GM12878 (cell line): ENCODE measurements at regions not wholly inside any gene's neighbourhood (a gene's known extent, or its start where the extent isn't known, plus 50 kb on each side); places are given as distances from the start of the nearest gene placed in this dataset.

ENCODE experiments used
- ATAC-seq: fragments of 200-7000 bp; cut with Tn5 transposase; 3 replicates; pipeline ENCODE4 v1.9.1; 2020; ENCODE audit warnings: mild to moderate bottlenecking, moderate library complexity
- BruUV-seq: library from RNA; stranded (reverse); fragments of 400-500 nt; replicated peaks from 2 replicates; lab custom pipeline; 2021; lab: Mats Ljungman, UMichigan
- CTCF ChIA-PET: fragments of 300-600 bp; sonication (Branson Sonifier 250); formaldehyde crosslinking; extraction: SDS; loops from one replicate; lab custom pipeline; 2021; ENCODE audit warnings: inconsistent platforms; lab: Yijun Ruan, JAX
- POLR2A ChIA-PET: fragments of 350-600 bp; formaldehyde crosslinking; extraction: SDS; loops from one replicate; lab custom pipeline; 2021; ENCODE audit warnings: inconsistent platforms; lab: Charles Lee
- RAD21 ChIA-PET: fragments of 300-600 bp; sonication (Branson Sonifier 250); formaldehyde crosslinking; loops from one replicate; lab custom pipeline; 2023; ENCODE audit warnings: antibody characterized with exemption; ENCODE audit not compliant: unreplicated experiment; lab: Charles Lee
- SMC1A ChIA-PET: fragments of 300-600 bp; sonication (Branson Sonifier 250); formaldehyde crosslinking; loops from one replicate; lab custom pipeline; 2023; ENCODE audit not compliant: unreplicated experiment, uncharacterized antibody; lab: Charles Lee
- DNase-seq: peaks from one replicate; pipeline ENCODE4 v3.0.0-alpha.2; 2011; ENCODE audit warnings: low read depth, low spot score
- FAIRE-seq: peaks from 3 replicates; lab custom pipeline; 2011; peaks lifted over from hg19 to GRCh38; lab: Jason Lieb, UNC
- H2AFZ ChIP-seq: 2 replicates; pipeline ENCODE4 v1.6.0; 2011; ENCODE audit warnings: low read depth, low read length, control low read depth; ENCODE audit not compliant: control insufficient read depth
- H3K27ac ChIP-seq: 2 replicates; pipeline ENCODE4 v1.5.1; 2011; ENCODE audit warnings: control low read depth; ENCODE audit not compliant: control insufficient read depth, insufficient read depth
- H3K27me3 ChIP-seq, 2 experiments: replicated peaks in 1 of 2; 2 replicates each; pipeline versions ENCODE4 v1.6.0 to v1.6.1; 2011; ENCODE audit warnings: low read length in 1 of 2; ENCODE audit not compliant: control insufficient read depth in 2 of 2, insufficient read depth in 2 of 2
- H3K36me3 ChIP-seq, 2 experiments: 2 replicates each; pipeline ENCODE4 v1.5.1; 2011; ENCODE audit warnings: low read length in 1 of 2; ENCODE audit not compliant: control insufficient read depth in 2 of 2, insufficient read depth in 2 of 2
- H3K4me1 ChIP-seq: 2 replicates; pipeline ENCODE4 v1.6.1; 2011; ENCODE audit warnings: mild to moderate bottlenecking, low read length, moderate library complexity, mixed read lengths; ENCODE audit not compliant: control insufficient read depth, insufficient read depth
- H3K4me2 ChIP-seq: 2 replicates; pipeline ENCODE4 v1.6.0; 2011; ENCODE audit warnings: control low read depth; ENCODE audit not compliant: control insufficient read depth, insufficient read depth
- H3K4me3 ChIP-seq: fragments of 200-600 bp; sonication (generic); 2 replicates; pipeline ENCODE4 v1.5.1; 2016
- H3K79me2 ChIP-seq: 2 replicates; pipeline ENCODE4 v1.6.0; 2011; ENCODE audit warnings: low read length; ENCODE audit not compliant: control insufficient read depth, insufficient read depth
- H3K9ac ChIP-seq: 2 replicates; pipeline ENCODE4 v1.8.0; 2011; ENCODE audit warnings: low read length, control low read depth, mixed read lengths; ENCODE audit not compliant: control insufficient read depth, insufficient read depth
- H3K9me3 ChIP-seq: replicated peaks from 3 replicates; pipeline ENCODE4 v1.5.1; 2011; ENCODE audit warnings: mild to moderate bottlenecking, low read length; ENCODE audit not compliant: control insufficient read depth, insufficient read depth
- H4K20me1 ChIP-seq: 2 replicates; pipeline ENCODE4 v1.6.0; 2011; ENCODE audit not compliant: control insufficient read depth, insufficient read depth
- CHD1 ChIP-seq: IDR thresholded peaks from 2 replicates; pipeline ENCODE4 v1.6.1; 2012; ENCODE audit warnings: low read depth, low read length, improper control_type of control experiment
- EP300 ChIP-seq, 2 experiments: fragments of 150-350 bp in 1 of 2; IDR thresholded peaks; 2 replicates each; pipeline ENCODE4 v1.6.1; 2011 to 2012; ENCODE audit warnings: low read depth in 2 of 2, low read length in 2 of 2, borderline replicate concordance in 1 of 2, improper control_type of control experiment in 1 of 2, inconsistent platforms in 1 of 2; ENCODE audit not compliant: control insufficient read depth in 1 of 2
- EZH2 ChIP-seq: IDR thresholded peaks from 2 replicates; pipeline ENCODE4 v1.6.1; 2012; ENCODE audit warnings: low read depth, mild to moderate bottlenecking, control low read depth, inconsistent platforms, low read length, borderline replicate concordance; ENCODE audit not compliant: control insufficient read depth
- FOXK2 ChIP-seq: fragments of 450-650 bp; IDR thresholded peaks from 2 replicates; pipeline ENCODE4 v1.6.1; 2017; ENCODE audit warnings: mild to moderate bottlenecking, moderate library complexity
- GATAD2B ChIP-seq: fragments of 450-650 bp; conservative IDR thresholded peaks from 2 replicates; pipeline ENCODE4 v1.6.1; 2017; ENCODE audit warnings: low read depth, mild to moderate bottlenecking, moderate library complexity
- POLR2A ChIP-seq: IDR thresholded peaks from 2 replicates; pipeline ENCODE4 v1.6.1; 2011; ENCODE audit warnings: low read depth, mild to moderate bottlenecking, low read length
- RUNX3 ChIP-seq: IDR thresholded peaks from 2 replicates; pipeline ENCODE4 v1.6.1; 2012; ENCODE audit warnings: low read length, inconsistent platforms
- SKIL ChIP-seq: fragments of 450-650 bp; IDR thresholded peaks from 2 replicates; pipeline ENCODE4 v1.6.1; 2017; ENCODE audit warnings: mild to moderate bottlenecking, low read depth, inconsistent platforms; ENCODE audit not compliant: poor library complexity, severe bottlenecking
- SMC3 ChIP-seq: IDR thresholded peaks from 2 replicates; pipeline ENCODE4 v1.6.1; 2011; ENCODE audit warnings: low read length, improper control_type of control experiment, borderline replicate concordance
- SREBF1 ChIP-seq: IDR thresholded peaks from 2 replicates; pipeline ENCODE4 v1.6.1; 2012; ENCODE audit warnings: mild to moderate bottlenecking, low read length
- SUZ12 ChIP-seq: fragments of 200-600 bp; sonication (generic); IDR thresholded peaks from one replicate; pipeline ENCODE4 v1.6.1; 2018; ENCODE audit warnings: antibody characterized with exemption, mild to moderate bottlenecking; ENCODE audit not compliant: unreplicated experiment
- USF2 ChIP-seq: IDR thresholded peaks from 2 replicates; pipeline ENCODE4 v1.6.1; 2011; ENCODE audit warnings: low read depth, low read length, improper control_type of control experiment, borderline replicate concordance
- WGBS: methylation state at CpG from one replicate; pipeline ENCODE4 v1.1.6; 2016; ENCODE audit warnings: low lambda C conversion rate; ENCODE audit not compliant: insufficient replicate concordance, insufficient coverage; ENCODE audit errors: missing lambda C conversion rate; 5-methylcytosine and 5-hydroxymethylcytosine counted together
- in situ Hi-C: fragments of 300-500 bp; cut with MboI; formaldehyde crosslinking; loops from 9 replicates; pipeline ENCODE4 v1.14.3; 2018; ENCODE audit warnings: mixed read lengths
- intact Hi-C: fragments of 100-400 bp; cut with micrococcal nuclease; formaldehyde crosslinking; loops from one replicate; pipeline ENCODE4 v1.14.2; 2022; ENCODE audit not compliant: unreplicated experiment

- no peak overlapping the region for H3K27ac ChIP-seq
- in situ Hi-C loops (no loop called here), intact Hi-C loops (no loop called here)
- no peaks in the 10 kb centered on the region for H3K9me3 ChIP-seq
- no peaks in the 10 kb centered on the region for H4K20me1 ChIP-seq
- DNase-seq (no peak), FAIRE-seq (no peak), ATAC-seq (no peak; the same call in 2 of the 3 replicates)
- no peaks in the 10 kb centered on the region for H3K27me3 ChIP-seq
- BruUV-seq: no TSS peak
- TF ChIP-seq FOXK2 (no peak), POLR2A (no peak), USF2 (no peak), EP300 (IDR thresholded peaks at IDR 0.05; ENCODE audit: borderline replicate concordance in 1 of 2, control insufficient read depth in 1 of 2, low read depth in 2 of 2, low read length in 2 of 2) (no peak), CHD1 (no peak), EZH2 (no peak)
- no peak overlapping the region for H2AFZ ChIP-seq
- ChIA-PET RAD21 (no interaction called here), POLR2A (no interaction called here), SMC1A (no interaction called here), CTCF (no interaction called here)
- no peak overlapping the region for H3K4me3 ChIP-seq
- H3K79me2 ChIP-seq: no peaks in the 10 kb centered on the region
- 0% methylated on average over 2 of the region's 2 CpGs for WGBS
- H3K9ac ChIP-seq: no peak overlapping the region
- H3K4me2 ChIP-seq: no peak overlapping the region
- H3K4me1 ChIP-seq: no peaks in the 10 kb centered on the region
- no peaks in the 10 kb centered on the region for H3K36me3 ChIP-seq
These were observed 468.0 kb downstream of the EPHA5 start for GRCh38 chr4:65202165-65202852.

GRCh38 chr4:65195666-65196065 is 474.6 kb downstream of the EPHA5 start:
- no peaks in the 10 kb centered on the region for H3K27me3 ChIP-seq
- no peaks in the 10 kb centered on the region for H3K9me3 ChIP-seq
- no peak overlapping the region for H3K4me2 ChIP-seq
- ATAC-seq (no peak), FAIRE-seq (no peak), DNase-seq (no peak)
- H4K20me1 ChIP-seq: no peaks in the 10 kb centered on the region
- no peak overlapping the region for H2AFZ ChIP-seq
- no TSS peak for BruUV-seq
- intact Hi-C loops (no loop called here), in situ Hi-C loops (no loop called here)
- H3K4me1 ChIP-seq: no peaks in the 10 kb centered on the region
- H3K4me3 ChIP-seq: no peak overlapping the region
- ChIA-PET CTCF (no interaction called here), SMC1A (no interaction called here), RAD21 (no interaction called here), POLR2A (no interaction called here)
- 2% methylated on average over 5 of the region's 5 CpGs for WGBS
- TF ChIP-seq RUNX3: no peak
- TF ChIP-seq USF2: no peak
- no peak for TF ChIP-seq SKIL
- no peak for TF ChIP-seq SUZ12
- no peak for TF ChIP-seq SREBF1
- TF ChIP-seq SMC3: no peak
- TF ChIP-seq GATAD2B: no peak
- H3K79me2 ChIP-seq: no peaks in the 10 kb centered on the region
- no peaks in the 10 kb centered on the region for H3K36me3 ChIP-seq
- no peak overlapping the region for H3K9ac ChIP-seq
- no peak overlapping the region for H3K27ac ChIP-seq
